IgD-negative memory B cell (primary cell): ENCODE measurements at regions not wholly inside any gene's neighbourhood (a gene's known extent, or its start where the extent isn't known, plus 50 kb on each side); places are given as distances from the start of the nearest gene placed in this dataset.
"Not testable (repeated sequence)": the region's sequence is repeated elsewhere in the genome, so short reads cannot be mapped to it uniquely, and the experiment has no call there.

Experiments
- H3K27ac Mint-ChIP-seq, 3 donors: one replicate each; pipeline ENCODE4 v1.8.0; 2020 to 2022; ENCODE audit warnings: mild to moderate bottlenecking in 3 of 3, mixed read lengths in 3 of 3, moderate library complexity in 1 of 3
- H3K27me3 Mint-ChIP-seq: one replicate; pipeline ENCODE4 v1.8.0; 2021; ENCODE audit warnings: mixed read lengths
- H3K36me3 Mint-ChIP-seq: one replicate; pipeline ENCODE4 v1.8.0; 2020; ENCODE audit warnings: mild to moderate bottlenecking, mixed read lengths
- H3K4me1 Mint-ChIP-seq, 3 donors: one replicate each; pipeline ENCODE4 v1.8.0; 2020 to 2022; ENCODE audit warnings: mixed read lengths in 3 of 3, mild to moderate bottlenecking in 1 of 3
- H3K4me3 Mint-ChIP-seq, 4 donors: one replicate each; pipeline ENCODE4 v1.8.0; 2020 to 2022; ENCODE audit warnings: mild to moderate bottlenecking in 4 of 4, mixed read lengths in 4 of 4, moderate library complexity in 3 of 4
- H3K9me3 Mint-ChIP-seq, 3 donors: one replicate each; pipeline ENCODE4 v1.8.0; 2020 to 2021; ENCODE audit warnings: mixed read lengths in 3 of 3, mild to moderate bottlenecking in 1 of 3

DNA sequence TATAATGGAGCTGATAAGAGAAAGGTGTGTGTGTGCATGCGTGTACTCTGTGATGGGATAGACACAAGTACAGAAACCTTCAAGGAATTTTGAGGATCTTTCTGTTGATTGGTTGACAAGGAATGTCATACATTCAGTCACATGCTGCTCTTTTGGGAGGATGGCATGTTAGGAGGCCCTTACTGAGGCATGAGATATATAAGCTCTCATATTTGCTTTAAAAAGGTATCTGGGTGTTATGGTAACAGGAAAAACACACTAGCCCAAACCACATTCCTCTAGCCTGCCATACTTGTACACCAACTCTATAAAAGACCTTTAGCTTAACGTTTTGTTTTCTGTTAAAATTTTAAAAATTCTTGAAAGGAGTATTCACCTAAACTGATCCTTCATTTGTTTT, 72.5 kb upstream of the EGFR start:
- Mint-ChIP-seq H3K4me3 (no peak overlapping the region), H3K9me3 (peaks cover 4 to 7% (median 6%) of the 10 kb centered on the region in 3 donors), H3K27me3 (no peaks in the 10 kb centered on the region), H3K4me1 (no peaks in the 10 kb centered on the region), H3K36me3 (no peaks in the 10 kb centered on the region), H3K27ac (no peak overlapping the region)

- Mint-ChIP-seq H3K27me3 (no peaks in the 10 kb centered on the region), H3K4me3 (no peak overlapping the region), H3K27ac (no peak overlapping the region), H3K4me1 (no peaks in the 10 kb centered on the region), H3K9me3 (peaks cover 4 to 7% (median 6%) of the 10 kb centered on the region in 3 donors), H3K36me3 (no peaks in the 10 kb centered on the region)
Observed at GRCh38 chr7:54946764-54947163, 72.1 kb upstream of the EGFR start.

- Mint-ChIP-seq H3K27ac (no peak overlapping the region), H3K27me3 (no peaks in the 10 kb centered on the region), H3K4me3 (no peak overlapping the region), H3K36me3 (no peaks in the 10 kb centered on the region), H3K4me1 (no peaks in the 10 kb centered on the region), H3K9me3 (peaks cover 4 to 7% (median 6%) of the 10 kb centered on the region in 3 donors)
Observed at GRCh38 chr7:54947266-54947665, 71.6 kb upstream of the EGFR start.

- not testable (repeated sequence) for H3K4me1 Mint-ChIP-seq, H3K27ac Mint-ChIP-seq, H3K4me3 Mint-ChIP-seq, H3K36me3 Mint-ChIP-seq, H3K27me3 Mint-ChIP-seq, H3K9me3 Mint-ChIP-seq
Observed at GRCh38 chr7:54949514-54949913, 69.3 kb upstream of the EGFR start.

GRCh38 chr7:54955296-54955695, 63.5 kb upstream of the EGFR start:
- Mint-ChIP-seq H3K9me3 (peaks cover 3 to 13% (median 7%) of the 10 kb centered on the region in 3 donors), H3K27me3 (peaks cover 4% of the 10 kb centered on the region), H3K4me3 (no peak overlapping the region), H3K27ac (no peak overlapping the region), H3K36me3 (no peaks in the 10 kb centered on the region), H3K4me1 (no peaks in the 10 kb centered on the region)

GRCh38 chr7:54955696-54956420, 63.0 kb upstream of the EGFR start:
- H3K27ac Mint-ChIP-seq: no peak overlapping the region
- no peaks in the 10 kb centered on the region for H3K36me3 Mint-ChIP-seq
- no peak overlapping the region for H3K4me3 Mint-ChIP-seq
- peaks cover 4% of the 10 kb centered on the region for H3K27me3 Mint-ChIP-seq
- no peaks in the 10 kb centered on the region for H3K4me1 Mint-ChIP-seq
- peaks cover 3 to 13% (median 7%) of the 10 kb centered on the region in 3 donors for H3K9me3 Mint-ChIP-seq

GRCh38 chr7:54956865-54957264, 62.0 kb upstream of the EGFR start:
- no peak overlapping the region for H3K27ac Mint-ChIP-seq
- H3K9me3 Mint-ChIP-seq: peaks cover 3 to 11% (median 7%) of the 10 kb centered on the region in 3 donors
- H3K36me3 Mint-ChIP-seq: no peaks in the 10 kb centered on the region
- no peaks in the 10 kb centered on the region for H3K4me1 Mint-ChIP-seq
- H3K4me3 Mint-ChIP-seq: no peak overlapping the region
- H3K27me3 Mint-ChIP-seq: peaks cover 4% of the 10 kb centered on the region

DNA sequence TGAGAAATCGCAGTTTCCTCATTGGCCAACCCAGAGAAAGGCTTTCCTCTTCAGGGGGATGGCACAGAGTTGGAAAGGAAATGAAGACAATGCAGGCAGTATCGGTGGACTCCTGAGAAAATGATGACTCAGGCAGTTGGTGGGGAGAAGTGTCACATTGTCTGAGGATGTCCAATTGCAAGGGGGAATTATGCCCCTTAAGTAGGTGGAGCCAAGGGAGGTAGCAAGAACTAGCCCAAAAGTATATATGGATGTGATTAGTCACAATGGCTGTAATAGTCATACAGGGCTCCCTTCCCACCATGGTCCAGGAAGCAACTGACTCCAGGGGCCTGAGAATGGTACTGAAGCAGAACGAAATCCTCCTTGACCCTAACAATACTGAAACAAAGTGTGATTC, 58.3 kb upstream of the EGFR start:
- Mint-ChIP-seq H3K4me1 (no peaks in the 10 kb centered on the region), H3K9me3 (peaks cover 0 to 9% (median 4%) of the 10 kb centered on the region in 3 donors), H3K36me3 (no peaks in the 10 kb centered on the region), H3K27me3 (peaks cover 4% of the 10 kb centered on the region), H3K27ac (peak overlapping the region in 1 of 3 donors; percentile 6), H3K4me3 (no peak overlapping the region)

- H3K27me3 Mint-ChIP-seq: peaks cover 4% of the 10 kb centered on the region
- H3K27ac Mint-ChIP-seq: no peak overlapping the region
- no peaks in the 10 kb centered on the region for H3K36me3 Mint-ChIP-seq
- peaks cover 0 to 7% (median 4%) of the 10 kb centered on the region in 3 donors for H3K9me3 Mint-ChIP-seq
- H3K4me3 Mint-ChIP-seq: no peak overlapping the region
- peaks cover 0 to 1% (median 0%) of the 10 kb centered on the region in 3 donors for H3K4me1 Mint-ChIP-seq
Observed at GRCh38 chr7:54961391-54961790, 57.4 kb upstream of the EGFR start.

GRCh38 chr7:54963155-54963554, 55.7 kb upstream of the EGFR start:
- peaks cover 0 to 3% (median 0%) of the 10 kb centered on the region in 3 donors for H3K9me3 Mint-ChIP-seq
- H3K36me3 Mint-ChIP-seq: no peaks in the 10 kb centered on the region
- peaks cover 0 to 1% (median 0%) of the 10 kb centered on the region in 3 donors for H3K4me1 Mint-ChIP-seq
- H3K27me3 Mint-ChIP-seq: no peaks in the 10 kb centered on the region
- H3K4me3 Mint-ChIP-seq: no peak overlapping the region
- no peak overlapping the region for H3K27ac Mint-ChIP-seq

GRCh38 chr7:54964136-54964535, 54.7 kb upstream of the EGFR start:
- H3K4me1 Mint-ChIP-seq: peaks cover 0 to 1% (median 0%) of the 10 kb centered on the region in 3 donors
- peaks cover 0 to 2% (median 1%) of the 10 kb centered on the region in 3 donors for H3K9me3 Mint-ChIP-seq
- peak overlapping the region in 1 of 3 donors; percentile 26 for H3K27ac Mint-ChIP-seq
- no peaks in the 10 kb centered on the region for H3K27me3 Mint-ChIP-seq
- no peak overlapping the region for H3K4me3 Mint-ChIP-seq
- H3K36me3 Mint-ChIP-seq: no peaks in the 10 kb centered on the region

DNA sequence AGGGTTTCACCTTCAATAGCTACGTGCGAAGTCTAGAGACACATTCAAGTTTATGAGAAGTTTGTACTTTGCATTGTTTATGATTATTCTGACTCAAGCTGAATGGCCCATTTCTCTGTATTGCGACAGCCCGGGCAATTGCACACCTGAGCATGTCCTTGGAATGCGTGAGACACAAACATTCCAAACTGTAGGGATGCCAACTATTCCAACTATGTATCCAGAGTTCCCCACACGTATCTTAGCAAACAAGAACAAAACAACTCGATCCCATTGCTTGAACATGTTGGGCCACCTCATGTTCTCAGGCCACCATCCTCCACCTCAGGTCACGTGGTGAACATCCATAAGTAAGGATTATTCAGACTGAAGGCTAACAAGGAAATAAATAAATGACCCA, 51.4 kb upstream of the EGFR start:
- peaks cover 1 to 3% (median 2%) of the 10 kb centered on the region in 3 donors for H3K9me3 Mint-ChIP-seq
- no peak overlapping the region for H3K27ac Mint-ChIP-seq
- H3K36me3 Mint-ChIP-seq: no peaks in the 10 kb centered on the region
- no peaks in the 10 kb centered on the region for H3K27me3 Mint-ChIP-seq
- peaks cover 0 to 1% (median 0%) of the 10 kb centered on the region in 3 donors for H3K4me1 Mint-ChIP-seq
- H3K4me3 Mint-ChIP-seq: no peak overlapping the region

DNA sequence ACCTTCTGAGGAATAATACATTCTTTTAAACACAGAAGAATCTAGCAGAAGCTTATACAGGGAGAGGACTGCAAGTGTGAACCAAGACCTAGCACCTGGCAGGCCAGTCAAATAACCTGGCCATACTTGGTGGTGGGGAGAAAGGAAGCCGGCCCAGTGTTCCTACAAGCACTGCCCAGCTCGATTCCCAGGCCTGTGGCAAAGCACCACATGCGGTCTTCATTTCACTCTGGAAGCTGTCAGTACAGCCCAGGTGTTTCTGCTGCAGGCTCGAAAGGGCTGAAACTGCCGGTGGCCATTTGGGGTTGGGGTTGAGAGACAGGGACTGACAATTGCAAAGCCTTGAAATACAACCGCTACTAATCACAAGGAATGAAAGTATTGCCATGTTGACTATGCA, 50.8 kb upstream of the EGFR start:
- Mint-ChIP-seq H3K27ac (no peak overlapping the region), H3K27me3 (no peaks in the 10 kb centered on the region), H3K36me3 (no peaks in the 10 kb centered on the region), H3K9me3 (peaks cover 1 to 7% (median 3%) of the 10 kb centered on the region in 3 donors), H3K4me1 (peaks cover 0 to 1% (median 0%) of the 10 kb centered on the region in 3 donors), H3K4me3 (no peak overlapping the region)
